HEK293T (cell line): ENCODE measurements at regions not wholly inside any gene's neighbourhood (a gene's known extent, or its start where the extent isn't known, plus 50 kb on each side); places are given as distances from the start of the nearest gene placed in this dataset.

Source experiments
- ARNT ChIP-seq: fragments of 450-650 bp; IDR thresholded peaks from 2 replicates; pipeline ENCODE4 v1.6.1; 2017; ENCODE audit warnings: mild to moderate bottlenecking
- BHLHE40 ChIP-seq: fragments of 450-650 bp; IDR thresholded peaks from 2 replicates; pipeline ENCODE4 v1.6.1; 2016; ENCODE audit warnings: mild to moderate bottlenecking, moderate library complexity, borderline replicate concordance
- CTBP1 ChIP-seq: fragments of 450-650 bp; IDR thresholded peaks from 2 replicates; pipeline ENCODE4 v1.6.1; 2016; ENCODE audit warnings: borderline replicate concordance
- ELF4 ChIP-seq: fragments of 450-650 bp; IDR thresholded peaks from 2 replicates; pipeline ENCODE4 v1.6.1; 2017; ENCODE audit warnings: antibody characterized with exemption
- FOXK2 ChIP-seq: fragments of 450-650 bp; IDR thresholded peaks from 2 replicates; pipeline ENCODE4 v1.6.1; 2016; ENCODE audit warnings: mild to moderate bottlenecking
- FOXM1 ChIP-seq: fragments of 450-650 bp; IDR thresholded peaks from 2 replicates; pipeline ENCODE4 v1.6.1; 2017; ENCODE audit warnings: mild to moderate bottlenecking, borderline replicate concordance
- HDGF ChIP-seq: fragments of 450-650 bp; IDR thresholded peaks from 2 replicates; pipeline ENCODE4 v1.6.1; 2017; ENCODE audit warnings: antibody characterized with exemption, borderline replicate concordance
- L3MBTL2 ChIP-seq: fragments of 450-650 bp; conservative IDR thresholded peaks from 2 replicates; pipeline ENCODE4 v1.6.1; 2016; ENCODE audit warnings: mild to moderate bottlenecking
- LEF1 ChIP-seq: fragments of 450-650 bp; IDR thresholded peaks from 2 replicates; pipeline ENCODE4 v1.6.1; 2017; ENCODE audit warnings: mild to moderate bottlenecking, borderline replicate concordance
- NFRKB ChIP-seq: fragments of 450-650 bp; IDR thresholded peaks from 2 replicates; pipeline ENCODE4 v1.6.1; 2016; ENCODE audit warnings: mild to moderate bottlenecking, moderate library complexity
- SP1 ChIP-seq: fragments of 450-650 bp; IDR thresholded peaks from 2 replicates; pipeline ENCODE4 v1.6.1; 2017
- TARDBP ChIP-seq: fragments of 450-650 bp; IDR thresholded peaks from 2 replicates; pipeline ENCODE4 v1.6.1; 2016
- ZNF384 ChIP-seq: fragments of 450-650 bp; IDR thresholded peaks from 2 replicates; pipeline ENCODE4 v1.6.1; 2016

DNA sequence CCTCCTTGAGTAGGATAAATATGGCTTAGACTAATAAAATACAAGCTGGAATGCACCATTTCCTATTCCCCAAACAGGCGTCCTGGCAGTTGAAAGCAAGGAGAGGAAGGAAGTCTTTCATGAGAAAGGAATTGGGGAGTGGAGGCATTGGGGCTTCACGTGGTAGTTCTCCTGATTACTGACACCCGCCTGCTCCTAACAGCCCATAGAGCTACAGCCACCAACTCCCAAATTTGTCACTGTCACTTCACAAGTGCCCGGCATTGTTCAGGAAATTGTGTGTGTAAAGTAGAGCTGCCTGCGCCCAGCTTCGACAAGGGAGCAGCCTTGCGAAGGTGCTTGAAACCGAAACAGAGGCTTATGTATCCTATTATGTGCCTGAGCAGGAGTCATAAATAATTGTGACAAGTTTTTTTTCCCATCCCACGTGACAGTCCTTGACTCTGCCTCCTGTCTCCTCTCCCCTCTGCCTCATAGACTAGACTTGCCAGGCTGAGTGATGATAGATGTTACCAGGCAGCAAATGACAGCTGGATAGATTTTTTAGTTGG lies 301.7 kb upstream of the ZFP64 start:
- TF ChIP-seq TARDBP (no peak), FOXK2 (no peak), ARNT (no peak), FOXM1 (no peak), ZNF384 (no peak), BHLHE40 (no peak), CTBP1 (no peak), SP1 (no peak), LEF1 (no peak), ELF4 (no peak), L3MBTL2 (no peak), NFRKB (no peak), HDGF (no peak)
